NCI-H146 (cell line): ENCODE measurements at regions not wholly inside any gene's neighbourhood (a gene's known extent, or its start where the extent isn't known, plus 50 kb on each side); places are given as distances from the start of the nearest gene placed in this dataset.
A peak's percentile ranks its signal among the peaks of the same experiment; 100 is the strongest.

Source experiments
- DNase-seq: peaks from one replicate; lab custom pipeline; 2025; lab: John Stamatoyannopoulos, UW

- DNase-seq: no peak
These were observed 1474.3 kb upstream of the CDH9 start for GRCh38 chr5:28512648-28513047.

DNA sequence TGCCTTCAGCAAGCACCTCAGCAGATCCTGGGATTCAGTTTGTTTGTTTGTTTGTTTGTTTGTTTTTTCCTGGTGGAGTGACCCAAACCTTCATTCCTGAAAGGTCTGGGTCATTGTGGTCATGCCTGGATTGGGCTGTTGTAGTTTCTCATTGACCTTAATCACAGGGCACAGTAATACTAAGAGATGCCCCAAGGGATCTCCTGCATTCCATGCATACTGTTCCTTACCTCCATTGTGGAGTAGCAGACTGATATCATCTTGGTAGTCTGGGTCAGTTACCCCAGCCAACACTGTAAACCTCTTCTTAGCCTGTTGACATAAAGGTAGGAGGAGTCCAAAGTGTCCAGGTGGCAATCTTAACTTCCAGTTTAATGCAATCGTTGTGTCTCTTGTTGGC is 1466.7 kb upstream of the CDH9 start:
- no peak for DNase-seq

DNA sequence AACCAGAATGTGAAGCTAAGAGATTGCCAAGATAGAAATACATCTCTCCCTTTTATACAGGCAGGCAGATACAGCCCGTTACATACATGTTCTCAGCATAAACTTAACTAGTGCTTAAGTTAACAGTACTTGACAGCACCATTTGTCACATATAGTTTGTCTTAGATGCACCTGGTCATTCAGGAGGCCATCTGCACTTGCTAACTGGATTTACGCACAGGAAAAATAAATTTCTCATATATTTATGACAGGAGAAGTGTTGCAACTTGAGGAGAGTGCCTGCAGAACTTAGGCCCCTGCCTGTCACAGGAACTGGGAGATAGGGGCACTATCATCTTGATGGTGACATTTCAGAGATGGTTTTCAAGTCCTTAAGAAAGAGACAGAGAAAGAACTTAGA is 1462.1 kb upstream of the CDH9 start:
- no peak for DNase-seq

DNA sequence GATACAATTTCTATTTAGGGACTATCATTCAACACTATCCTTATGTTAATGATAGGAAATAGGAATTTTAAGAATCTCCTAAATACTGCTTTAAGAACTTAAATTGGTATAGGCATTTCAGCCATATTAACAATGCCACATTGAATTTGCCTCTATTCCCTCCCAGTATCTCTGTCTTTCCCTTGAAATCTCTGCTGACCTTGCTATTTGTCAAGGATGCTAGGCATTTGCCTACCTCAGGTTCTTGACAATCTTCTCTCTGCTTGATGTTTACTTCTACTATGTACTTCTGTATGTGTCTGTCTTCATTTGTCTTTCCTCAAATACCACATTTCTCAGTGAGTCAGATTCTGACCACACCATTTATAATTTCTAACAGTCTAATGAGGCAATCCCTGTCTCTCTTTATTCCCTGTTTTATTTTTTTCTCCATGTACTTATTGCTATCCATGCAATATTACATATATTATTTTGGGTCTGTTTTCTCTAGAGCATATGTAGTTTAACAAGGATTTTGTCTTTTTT is 1461.4 kb upstream of the CDH9 start:
- DNase-seq: no peak

- DNase-seq: no peak
These were observed 1457.5 kb upstream of the CDH9 start for GRCh38 chr5:28495876-28496275.

GRCh38 chr5:28493456-28493855 is 1455.1 kb upstream of the CDH9 start:
- DNase-seq: no peak

GRCh38 chr5:28488752-28489151 is 1450.4 kb upstream of the CDH9 start:
- DNase-seq: no peak

DNA sequence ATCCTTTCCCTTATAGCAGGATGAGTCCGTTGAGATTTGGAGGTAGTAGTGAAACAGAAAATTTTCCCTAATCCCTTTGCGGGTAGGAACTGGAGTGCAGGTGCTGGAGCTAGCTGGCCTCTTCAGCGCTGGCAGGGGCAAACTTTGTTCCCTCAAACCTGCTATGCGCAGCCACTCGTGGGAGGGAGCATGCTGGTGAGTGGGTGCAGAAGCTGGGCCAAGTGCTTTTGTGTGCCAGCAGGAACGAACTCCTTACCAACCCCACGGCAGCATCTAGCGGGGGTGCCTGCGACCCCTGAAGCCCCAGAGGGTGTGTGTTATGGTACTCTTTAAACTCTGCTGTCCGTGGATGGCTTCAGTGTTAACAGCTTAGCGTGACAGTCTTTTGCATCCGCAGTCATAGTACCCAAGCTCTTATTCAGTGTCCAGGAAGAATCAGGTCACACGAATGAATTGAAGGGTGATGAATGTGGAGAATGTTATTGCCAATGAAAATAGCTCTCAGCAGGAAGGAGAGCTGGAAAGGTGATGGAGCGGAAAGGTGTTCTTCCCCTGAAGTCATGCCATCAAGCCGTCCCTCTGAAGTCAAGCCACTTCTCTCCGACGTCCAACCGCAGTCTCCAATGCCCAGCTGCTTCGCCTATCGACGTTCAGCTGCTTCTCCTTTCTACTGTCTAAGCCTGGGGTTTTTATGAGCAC is 1445.1 kb upstream of the CDH9 start:
- DNase-seq: no peak

DNA sequence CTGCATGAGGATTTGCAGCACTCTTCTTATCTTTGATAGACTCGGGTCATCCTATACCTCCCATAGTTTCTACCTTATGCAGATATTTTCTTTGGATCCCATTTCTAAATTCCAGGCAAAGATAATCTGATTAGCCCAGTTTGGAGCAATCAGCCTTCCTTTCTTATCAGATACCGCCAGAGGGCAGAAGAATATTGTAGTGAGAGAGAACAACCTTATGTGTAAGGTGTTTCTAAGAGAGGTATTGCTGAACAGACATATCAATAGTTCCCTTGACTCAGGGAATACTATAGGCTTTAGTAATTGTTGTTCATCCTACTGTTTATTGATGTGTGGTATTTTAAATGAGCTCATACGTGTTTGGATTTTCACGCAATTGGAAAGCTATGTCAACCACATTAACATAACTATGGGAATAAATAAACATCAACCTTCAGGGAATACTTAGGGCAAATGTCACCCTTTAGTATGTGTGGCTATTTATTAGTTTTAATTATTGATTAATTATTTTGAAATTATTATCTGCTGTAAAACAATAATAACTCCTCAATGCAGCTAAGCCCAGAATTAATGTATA is 1435.2 kb upstream of the CDH9 start:
- DNase-seq: peak; percentile 31

DNA sequence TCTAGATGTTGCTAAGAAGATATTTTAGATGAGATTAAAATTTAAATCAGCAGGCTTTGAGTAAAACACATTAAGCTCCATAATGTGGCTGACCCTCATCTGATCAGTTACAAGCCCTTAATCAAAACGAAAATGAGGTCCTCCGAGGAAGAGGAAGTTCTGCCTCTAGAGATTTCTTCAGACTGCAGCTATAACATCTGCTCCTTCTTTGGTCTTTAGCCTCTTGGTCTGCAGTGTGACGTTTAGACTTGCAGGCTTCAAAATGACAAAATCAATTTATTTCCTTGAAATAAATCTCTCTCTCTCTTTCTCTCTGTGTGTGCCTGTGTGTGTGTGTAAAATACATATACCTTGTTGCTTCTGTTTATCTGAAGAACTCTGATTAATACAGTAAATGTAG is 1429.8 kb upstream of the CDH9 start:
- no peak for DNase-seq

DNA sequence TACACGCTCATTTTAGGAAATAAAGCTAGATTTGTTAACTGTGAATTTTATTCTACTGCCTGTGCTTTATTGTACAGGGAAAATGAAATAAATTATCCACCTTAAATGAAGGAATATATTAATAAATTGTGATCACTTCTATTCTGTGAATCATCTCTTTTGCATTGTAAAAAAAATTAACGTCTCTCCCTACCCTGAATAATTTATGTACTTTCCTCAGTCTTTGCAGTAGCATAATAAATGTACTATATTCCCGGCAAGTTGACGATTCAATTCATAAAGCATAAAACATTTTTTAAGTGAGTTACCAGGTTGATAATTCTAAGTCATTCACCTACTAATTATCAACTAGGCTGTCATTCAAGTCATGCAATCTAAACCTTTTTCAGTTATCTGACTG is 1425.3 kb upstream of the CDH9 start:
- DNase-seq: no peak

- DNase-seq: no peak
These were observed 1413.1 kb upstream of the CDH9 start for GRCh38 chr5:28451483-28451882.

DNA sequence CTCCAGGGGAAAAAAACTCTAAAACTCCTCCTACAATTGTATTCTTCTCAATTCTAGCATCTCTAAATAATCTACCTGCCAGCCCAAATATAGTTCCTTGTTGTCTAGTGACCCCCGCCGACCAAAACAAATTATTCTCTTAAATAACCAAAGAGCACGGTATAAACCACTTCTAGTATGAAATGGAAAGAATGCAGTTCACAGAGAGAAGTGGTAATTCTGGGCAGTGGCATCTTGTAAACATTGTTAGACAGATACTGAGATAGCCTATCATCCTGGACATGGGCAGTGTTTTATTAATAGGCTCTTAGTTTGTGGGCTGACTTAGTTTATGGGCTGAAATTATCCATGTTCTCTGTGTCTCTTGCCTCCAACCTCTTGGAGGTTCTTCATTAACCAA is 1412.6 kb upstream of the CDH9 start:
- no peak for DNase-seq

DNA sequence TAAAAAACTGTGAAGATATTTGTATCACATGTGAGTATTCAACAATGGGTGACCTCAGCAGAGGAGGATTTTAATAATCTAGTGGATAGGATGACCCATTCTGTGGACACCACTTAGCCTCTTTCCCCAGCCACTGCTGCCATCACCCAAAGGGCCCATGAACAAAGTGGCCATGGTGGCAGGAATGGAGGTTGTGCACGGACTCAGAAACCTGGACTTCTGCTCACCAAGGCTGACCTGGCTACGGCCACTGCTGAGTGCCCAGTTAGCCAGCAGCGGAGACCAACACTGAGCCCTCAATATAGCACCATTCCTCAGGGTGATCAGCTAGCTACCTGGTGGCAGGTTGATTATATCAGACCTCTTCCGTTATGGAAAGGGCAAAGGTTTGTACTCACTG is 1410.4 kb upstream of the CDH9 start:
- no peak for DNase-seq

DNA sequence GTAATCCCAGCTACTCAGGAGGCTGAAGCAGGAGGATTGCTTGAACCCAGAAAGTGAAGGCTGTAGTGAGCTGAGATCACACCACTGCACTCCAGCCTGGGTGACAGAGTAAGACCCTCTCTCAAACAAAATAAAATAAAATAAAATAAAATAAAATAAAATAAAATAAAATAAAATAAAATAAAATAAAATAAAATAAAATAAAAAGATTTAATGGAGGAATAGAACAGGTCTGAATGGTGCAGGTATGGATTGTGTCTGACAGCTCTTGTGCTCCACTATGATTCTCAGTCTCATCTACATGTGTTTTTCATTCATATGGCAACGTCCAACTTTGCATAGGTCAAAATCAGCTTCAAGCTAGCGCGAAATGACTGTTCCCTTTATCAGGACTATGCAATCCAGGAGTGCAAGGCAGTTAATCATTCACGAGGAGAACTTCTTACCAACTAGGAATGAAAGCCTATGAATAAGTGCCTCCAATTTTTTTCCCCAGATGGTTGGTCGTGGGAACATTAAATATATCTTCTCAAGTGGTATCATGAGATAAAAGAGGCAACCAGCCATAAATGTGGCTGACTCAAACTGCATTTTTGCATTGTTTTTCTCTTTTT is 1392.3 kb upstream of the CDH9 start:
- no peak for DNase-seq

- DNase-seq: no peak
These were observed 1382.8 kb upstream of the CDH9 start for GRCh38 chr5:28421141-28421540.

GRCh38 chr5:28415791-28416443 is 1377.5 kb upstream of the CDH9 start:
- no peak for DNase-seq

DNA sequence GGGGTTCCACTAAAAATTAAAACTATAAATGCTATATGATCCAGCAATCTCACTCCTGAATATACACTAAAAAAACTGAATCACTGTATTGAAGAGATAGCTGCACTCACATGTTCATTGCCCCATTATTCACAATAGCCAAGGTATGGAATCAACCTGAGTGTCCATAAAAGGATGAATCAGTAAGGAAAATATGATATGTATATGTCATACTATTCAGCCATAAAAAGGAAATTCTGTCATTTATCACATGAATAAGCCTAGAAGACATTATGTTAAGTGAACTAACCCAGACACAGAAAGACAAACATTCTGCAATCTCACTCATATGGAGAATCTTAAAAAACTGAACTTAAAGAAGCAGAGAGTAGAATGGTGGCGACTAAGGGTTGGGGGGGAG is 1376.2 kb upstream of the CDH9 start:
- no peak for DNase-seq

DNA sequence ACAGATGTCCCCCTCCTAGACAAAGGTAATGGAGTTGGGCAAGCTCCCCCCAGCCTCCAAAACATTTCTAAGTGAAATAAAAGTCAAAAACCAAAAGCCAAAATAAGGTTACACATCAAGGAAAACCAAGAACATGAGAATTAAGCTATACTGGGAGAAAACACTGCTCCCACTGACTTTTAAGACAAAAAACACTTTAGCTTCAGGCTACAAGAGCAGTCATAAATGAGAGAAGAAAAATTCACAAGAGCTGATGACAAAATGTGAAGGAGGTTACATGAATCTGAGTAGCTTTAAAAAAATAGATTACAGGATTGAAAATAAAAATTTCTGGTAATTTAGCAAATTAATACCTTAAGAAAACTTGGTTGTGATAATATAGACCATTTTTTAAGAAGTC is 1370.3 kb upstream of the CDH9 start:
- no peak for DNase-seq

GRCh38 chr5:28408186-28408585 is 1369.8 kb upstream of the CDH9 start:
- DNase-seq: no peak

- DNase-seq: peak; percentile 25
These were observed 1366.1 kb upstream of the CDH9 start for GRCh38 chr5:28404363-28405071.

- DNase-seq: peak; percentile 70
These were observed 1365.5 kb upstream of the CDH9 start for GRCh38 chr5:28403846-28404245.
